ENCODE measurements at regions not wholly inside any gene's neighbourhood (a gene's known extent, or its start where the extent isn't known, plus 50 kb on each side); places are given as distances from the start of the nearest gene placed in this dataset.

DNA sequence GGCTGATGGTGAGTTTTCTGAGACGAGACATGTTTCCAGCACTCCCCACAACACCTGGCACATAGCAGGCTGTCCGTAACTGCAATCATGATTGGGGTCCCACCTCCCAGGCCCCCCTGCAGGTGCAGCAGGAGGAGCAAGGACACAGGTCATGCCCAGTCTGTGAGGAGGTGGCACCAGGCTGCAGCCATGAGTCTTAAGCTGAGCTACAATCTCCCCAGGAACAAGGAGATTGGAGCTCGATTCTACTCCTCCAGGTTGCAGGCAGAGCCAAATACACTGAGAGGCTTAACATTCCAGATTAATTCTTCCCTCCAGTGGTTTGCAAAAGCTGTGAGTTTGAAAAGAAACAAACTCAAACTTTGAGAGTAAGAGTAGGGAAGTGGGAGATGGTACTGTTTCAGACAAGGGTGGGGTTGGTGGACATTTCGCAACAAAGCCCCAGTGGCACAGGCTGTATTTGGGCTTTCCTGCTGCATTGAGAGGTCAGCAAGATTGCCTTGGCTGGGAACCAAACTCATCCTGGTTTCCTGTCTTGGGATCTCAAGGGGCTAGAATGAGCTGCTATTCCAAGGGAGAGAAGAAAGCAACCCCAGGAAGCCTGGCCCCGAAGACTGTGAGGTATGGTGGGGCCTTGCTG lies 64.8 kb upstream of the GALNT2 start:
- TF ChIP-seq, protein P1, sequence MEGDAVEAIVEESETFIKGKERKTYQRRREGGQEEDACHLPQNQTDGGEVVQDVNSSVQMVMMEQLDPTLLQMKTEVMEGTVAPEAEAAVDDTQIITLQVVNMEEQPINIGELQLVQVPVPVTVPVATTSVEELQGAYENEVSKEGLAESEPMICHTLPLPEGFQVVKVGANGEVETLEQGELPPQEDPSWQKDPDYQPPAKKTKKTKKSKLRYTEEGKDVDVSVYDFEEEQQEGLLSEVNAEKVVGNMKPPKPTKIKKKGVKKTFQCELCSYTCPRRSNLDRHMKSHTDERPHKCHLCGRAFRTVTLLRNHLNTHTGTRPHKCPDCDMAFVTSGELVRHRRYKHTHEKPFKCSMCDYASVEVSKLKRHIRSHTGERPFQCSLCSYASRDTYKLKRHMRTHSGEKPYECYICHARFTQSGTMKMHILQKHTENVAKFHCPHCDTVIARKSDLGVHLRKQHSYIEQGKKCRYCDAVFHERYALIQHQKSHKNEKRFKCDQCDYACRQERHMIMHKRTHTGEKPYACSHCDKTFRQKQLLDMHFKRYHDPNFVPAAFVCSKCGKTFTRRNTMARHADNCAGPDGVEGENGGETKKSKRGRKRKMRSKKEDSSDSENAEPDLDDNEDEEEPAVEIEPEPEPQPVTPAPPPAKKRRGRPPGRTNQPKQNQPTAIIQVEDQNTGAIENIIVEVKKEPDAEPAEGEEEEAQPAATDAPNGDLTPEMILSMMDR (conservative IDR thresholded peaks at IDR 0.05; ENCODE audit: low read depth, low read length), result no peak
- TF ChIP-seq EZH2 (IDR thresholded peaks at IDR 0.05; ENCODE audit: low read length, unreplicated experiment) (no peak), EZH2phosphoT487 (IDR thresholded peaks at IDR 0.05; ENCODE audit: borderline replicate concordance, low read length) (no peak)
